Stimulated activated naive CD8-positive, alpha-beta T cell treated with anti-CD3 and anti-CD28 coated beads, Interleukin-15, amount 100 ng/mL, for 72 hours (primary cell): ENCODE measurements at regions not wholly inside any gene's neighbourhood (a gene's known extent, or its start where the extent isn't known, plus 50 kb on each side); places are given as distances from the start of the nearest gene placed in this dataset.
"Not testable (repeated sequence)": the region's sequence is repeated elsewhere in the genome, so short reads cannot be mapped to it uniquely, and the experiment has no call there.

ENCODE experiments used
- ATAC-seq: fragments of 150-1000 bp; cut with Tn5 transposase; 2 replicates; pipeline ENCODE4 v1.10.0; 2021; ENCODE audit warnings: mild to moderate bottlenecking, moderate library complexity
- DNase-seq, 2 donors: peaks; one replicate each; pipeline ENCODE4 v3.0.0; 2021 to 2022
- H3K27ac Mint-ChIP-seq, 2 donors: one replicate each; pipeline ENCODE4 v1.8.0; 2022; ENCODE audit warnings: mild to moderate bottlenecking in 2 of 2, mixed read lengths in 2 of 2, moderate library complexity in 2 of 2
- H3K27me3 Mint-ChIP-seq: one replicate; pipeline ENCODE4 v1.8.0; 2022; ENCODE audit warnings: mixed read lengths
- H3K4me1 Mint-ChIP-seq: one replicate; pipeline ENCODE4 v1.8.0; 2022; ENCODE audit warnings: mild to moderate bottlenecking, mixed read lengths
- H3K4me3 Mint-ChIP-seq, 2 donors: one replicate each; pipeline ENCODE4 v1.8.0; 2022; ENCODE audit warnings: mild to moderate bottlenecking in 2 of 2, mixed read lengths in 2 of 2, moderate library complexity in 1 of 2
- H3K9me3 Mint-ChIP-seq, 2 donors: one replicate each; pipeline ENCODE4 v1.8.0; 2022; ENCODE audit warnings: mixed read lengths in 2 of 2

- peaks cover 12 to 24% of the 10 kb centered on the region in 2 donors for H3K9me3 Mint-ChIP-seq
- peak in 1 of 2 donors; percentile 3 for DNase-seq
- no peak overlapping the region for H3K4me3 Mint-ChIP-seq
- ATAC-seq = no peak
- no peak overlapping the region for H3K27ac Mint-ChIP-seq
- H3K27me3 Mint-ChIP-seq = peaks cover 30% of the 10 kb centered on the region
- peaks cover 17% of the 10 kb centered on the region for H3K4me1 Mint-ChIP-seq
Observed at GRCh38 chr6:170207586-170208181, 83.2 kb downstream of the DLL1 start.

GRCh38 chr6:170206851-170207431 is 83.9 kb downstream of the DLL1 start:
- H3K9me3 Mint-ChIP-seq = peaks cover 12 to 30% of the 10 kb centered on the region in 2 donors
- peaks cover 17% of the 10 kb centered on the region for H3K4me1 Mint-ChIP-seq
- H3K27ac Mint-ChIP-seq = no peak overlapping the region
- H3K27me3 Mint-ChIP-seq = peaks cover 27% of the 10 kb centered on the region
- DNase-seq = peak in 1 of 2 donors; percentile 4
- no peak for ATAC-seq
- H3K4me3 Mint-ChIP-seq = no peak overlapping the region

GRCh38 chr6:170206317-170206621 is 84.6 kb downstream of the DLL1 start:
- no peak for DNase-seq
- H3K9me3 Mint-ChIP-seq = peaks cover 12 to 30% of the 10 kb centered on the region in 2 donors
- H3K4me3 Mint-ChIP-seq = no peak overlapping the region
- no peak overlapping the region for H3K27ac Mint-ChIP-seq
- no peak for ATAC-seq
- peaks cover 20% of the 10 kb centered on the region for H3K27me3 Mint-ChIP-seq
- H3K4me1 Mint-ChIP-seq = peaks cover 17% of the 10 kb centered on the region

- Mint-ChIP-seq H3K27ac (no peak overlapping the region), H3K9me3 (peaks cover 12 to 30% of the 10 kb centered on the region in 2 donors), H3K4me1 (peaks cover 12% of the 10 kb centered on the region), H3K4me3 (no peak overlapping the region), H3K27me3 (peaks cover 14% of the 10 kb centered on the region)
- ATAC-seq (no peak), DNase-seq (no peak)
Observed at GRCh38 chr6:170205534-170206316, 85.2 kb downstream of the DLL1 start.

GRCh38 chr6:170205126-170205525 is 85.8 kb downstream of the DLL1 start:
- Mint-ChIP-seq H3K4me1 (peaks cover 11% of the 10 kb centered on the region), H3K9me3 (peaks cover 12 to 30% of the 10 kb centered on the region in 2 donors), H3K4me3 (no peak overlapping the region), H3K27me3 (peaks cover 8% of the 10 kb centered on the region), H3K27ac (no peak overlapping the region)
- ATAC-seq = no peak
- no peak for DNase-seq

- DNase-seq (no peak), ATAC-seq (no peak)
- H3K4me3 Mint-ChIP-seq = no peak overlapping the region
Observed at GRCh38 chr6:170203212-170203611, 87.7 kb downstream of the DLL1 start.

GRCh38 chr6:170202416-170203135 is 88.3 kb downstream of the DLL1 start:
- ATAC-seq (no peak), DNase-seq (no peak)
- H3K4me1 Mint-ChIP-seq = peaks cover 20% of the 10 kb centered on the region
- peak overlapping the region in 1 of 2 donors; percentile 23 for H3K27ac Mint-ChIP-seq
- H3K27me3 Mint-ChIP-seq = no peaks in the 10 kb centered on the region
- H3K9me3 Mint-ChIP-seq = peaks cover 12 to 30% of the 10 kb centered on the region in 2 donors
- H3K4me3 Mint-ChIP-seq = no peak overlapping the region

More at GRCh38 chr6:170203212-170203611, 87.7 kb downstream of the DLL1 start:
- no peaks in the 10 kb centered on the region for H3K27me3 Mint-ChIP-seq
- peaks cover 12 to 30% of the 10 kb centered on the region in 2 donors for H3K9me3 Mint-ChIP-seq
- peaks cover 15% of the 10 kb centered on the region for H3K4me1 Mint-ChIP-seq
- no peak overlapping the region for H3K27ac Mint-ChIP-seq

GRCh38 chr6:170201361-170201760 is 89.5 kb downstream of the DLL1 start:
- peaks cover 14 to 35% of the 10 kb centered on the region in 2 donors for H3K9me3 Mint-ChIP-seq
- no peak overlapping the region for H3K4me3 Mint-ChIP-seq
- H3K27ac Mint-ChIP-seq = no peak overlapping the region
- peaks cover 20% of the 10 kb centered on the region for H3K4me1 Mint-ChIP-seq
- ATAC-seq (no peak), DNase-seq (no peak)
- no peaks in the 10 kb centered on the region for H3K27me3 Mint-ChIP-seq

- Mint-ChIP-seq H3K27me3 (peaks cover 8% of the 10 kb centered on the region), H3K27ac (no peak overlapping the region), H3K9me3 (peaks cover 23 to 44% of the 10 kb centered on the region in 2 donors), H3K4me3 (no peak overlapping the region), H3K4me1 (peaks cover 20% of the 10 kb centered on the region)
- no peak for DNase-seq
- ATAC-seq = no peak
Observed at GRCh38 chr6:170200458-170200891, 90.4 kb downstream of the DLL1 start.

GRCh38 chr6:170199716-170200115 is 91.2 kb downstream of the DLL1 start:
- H3K27ac Mint-ChIP-seq = no peak overlapping the region
- peaks cover 8% of the 10 kb centered on the region for H3K27me3 Mint-ChIP-seq
- no peak for ATAC-seq
- H3K9me3 Mint-ChIP-seq = peaks cover 30 to 46% of the 10 kb centered on the region in 2 donors
- H3K4me3 Mint-ChIP-seq = no peak overlapping the region
- peaks cover 20% of the 10 kb centered on the region for H3K4me1 Mint-ChIP-seq
- DNase-seq = no peak

- peak; percentile 55 for ATAC-seq
- Mint-ChIP-seq H3K4me1 (peaks cover 20% of the 10 kb centered on the region), H3K4me3 (no peak overlapping the region), H3K27me3 (peaks cover 17% of the 10 kb centered on the region), H3K9me3 (peaks cover 35 to 48% of the 10 kb centered on the region in 2 donors), H3K27ac (no peak overlapping the region)
- no peak for DNase-seq
Observed at GRCh38 chr6:170198298-170198697, 92.6 kb downstream of the DLL1 start.

GRCh38 chr6:170193326-170193821 is 97.5 kb downstream of the DLL1 start:
- Mint-ChIP-seq H3K27me3 (peaks cover 17% of the 10 kb centered on the region), H3K9me3 (peaks cover 30 to 35% of the 10 kb centered on the region in 2 donors), H3K4me1 (peaks cover 7% of the 10 kb centered on the region), H3K4me3 (no peak overlapping the region), H3K27ac (no peak overlapping the region)
- DNase-seq (no peak), ATAC-seq (no peak)

GRCh38 chr6:170192905-170193304 is 98.0 kb downstream of the DLL1 start:
- Mint-ChIP-seq H3K27me3 (peaks cover 17% of the 10 kb centered on the region), H3K4me1 (peaks cover 2% of the 10 kb centered on the region), H3K27ac (no peak overlapping the region), H3K4me3 (no peak overlapping the region), H3K9me3 (peaks cover 30 to 35% of the 10 kb centered on the region in 2 donors)
- DNase-seq (no peak), ATAC-seq (no peak)

- DNase-seq, ATAC-seq, H3K27ac Mint-ChIP-seq, H3K4me1 Mint-ChIP-seq, H3K4me3 Mint-ChIP-seq: not testable (repeated sequence)
- Mint-ChIP-seq H3K9me3 (peaks cover 30 to 35% of the 10 kb centered on the region in 2 donors), H3K27me3 (peaks cover 17% of the 10 kb centered on the region)
Observed at GRCh38 chr6:170192101-170192500, 98.8 kb downstream of the DLL1 start.

- peaks cover 9% of the 10 kb centered on the region for H3K27me3 Mint-ChIP-seq
- no peaks in the 10 kb centered on the region for H3K4me1 Mint-ChIP-seq
- ATAC-seq (no peak), DNase-seq (no peak)
- H3K9me3 Mint-ChIP-seq = peaks cover 14 to 17% of the 10 kb centered on the region in 2 donors
- H3K4me3 Mint-ChIP-seq = no peak overlapping the region
- H3K27ac Mint-ChIP-seq = no peak overlapping the region
Observed at GRCh38 chr6:170190046-170190445, 100.8 kb downstream of the DLL1 start.
